ENCODE measurements at regions not wholly inside any gene's neighbourhood (a gene's known extent, or its start where the extent isn't known, plus 50 kb on each side); places are given as distances from the start of the nearest gene placed in this dataset.
"Not testable (repeated sequence)": the region's sequence is repeated elsewhere in the genome, so short reads cannot be mapped to it uniquely, and the experiment has no call there.

GRCh38 chr16:60013076-60013475 is 1279.0 kb upstream of the GOT2 start:
- no peak for DNase-seq (ENCODE audit: low read depth in 2 of 2)

- DNase-seq (ENCODE audit: low read depth in 2 of 2), result no peak
Observed at GRCh38 chr16:60001523-60001922, 1267.4 kb upstream of the GOT2 start.

- no peak for DNase-seq (ENCODE audit: low read depth in 2 of 2)
Observed at GRCh38 chr16:59997706-59998105, 1263.6 kb upstream of the GOT2 start.

- DNase-seq (ENCODE audit: low read depth in 2 of 2), result no peak
Observed at GRCh38 chr16:59993101-59993500, 1259.0 kb upstream of the GOT2 start.

- no peak for DNase-seq (ENCODE audit: low read depth in 2 of 2)
Observed at GRCh38 chr16:59991171-59991570, 1257.1 kb upstream of the GOT2 start.

GRCh38 chr16:59988591-59988990 is 1254.5 kb upstream of the GOT2 start:
- DNase-seq (ENCODE audit: low read depth in 2 of 2), result no peak

- DNase-seq (ENCODE audit: low read depth in 2 of 2), result no peak
Observed at GRCh38 chr16:59975953-59976352, 1241.8 kb upstream of the GOT2 start.

- DNase-seq (ENCODE audit: low read depth in 2 of 2), result no peak
Observed at GRCh38 chr16:59973966-59974365, 1239.8 kb upstream of the GOT2 start.

- no peak for DNase-seq (ENCODE audit: low read depth in 2 of 2)
Observed at GRCh38 chr16:59971264-59971663, 1237.1 kb upstream of the GOT2 start.

- DNase-seq (ENCODE audit: low read depth in 2 of 2), result no peak
Observed at GRCh38 chr16:59964232-59964924, 1230.3 kb upstream of the GOT2 start.

- DNase-seq (ENCODE audit: low read depth in 2 of 2), result no peak
Observed at GRCh38 chr16:59959311-59959710, 1225.2 kb upstream of the GOT2 start.

- DNase-seq (ENCODE audit: low read depth in 2 of 2), result no peak
Observed at GRCh38 chr16:59950431-59950830, 1216.3 kb upstream of the GOT2 start.

GRCh38 chr16:59944041-59944440 is 1209.9 kb upstream of the GOT2 start:
- not testable (repeated sequence) for DNase-seq (ENCODE audit: low read depth in 2 of 2)

GRCh38 chr16:59941594-59941993 is 1207.5 kb upstream of the GOT2 start:
- no peak for DNase-seq (ENCODE audit: low read depth in 2 of 2)

GRCh38 chr16:59920054-59920453 is 1185.9 kb upstream of the GOT2 start:
- no peak for DNase-seq (ENCODE audit: low read depth in 2 of 2)

GRCh38 chr16:59913666-59914065 is 1179.5 kb upstream of the GOT2 start:
- DNase-seq (ENCODE audit: low read depth in 2 of 2), result no peak

- DNase-seq (ENCODE audit: low read depth in 2 of 2), result no peak
Observed at GRCh38 chr16:59909262-59909661, 1175.1 kb upstream of the GOT2 start.

- no peak for DNase-seq (ENCODE audit: low read depth in 2 of 2)
Observed at GRCh38 chr16:59907611-59908010, 1173.5 kb upstream of the GOT2 start.

- no peak for DNase-seq (ENCODE audit: low read depth in 2 of 2)
Observed at GRCh38 chr16:59905606-59906005, 1171.5 kb upstream of the GOT2 start.

GRCh38 chr16:59905131-59905530 is 1171.0 kb upstream of the GOT2 start:
- no peak for DNase-seq (ENCODE audit: low read depth in 2 of 2)

GRCh38 chr16:59899940-59900339 is 1165.8 kb upstream of the GOT2 start:
- no peak for DNase-seq (ENCODE audit: low read depth in 2 of 2)

- no peak for DNase-seq (ENCODE audit: low read depth in 2 of 2)
Observed at GRCh38 chr16:59892376-59892775, 1158.3 kb upstream of the GOT2 start.

- no peak for DNase-seq (ENCODE audit: low read depth in 2 of 2)
Observed at GRCh38 chr16:59887856-59888255, 1153.7 kb upstream of the GOT2 start.

- no peak for DNase-seq (ENCODE audit: low read depth in 2 of 2)
Observed at GRCh38 chr16:59886021-59886420, 1151.9 kb upstream of the GOT2 start.
